ENCODE measurements at regions not wholly inside any gene's neighbourhood (a gene's known extent, or its start where the extent isn't known, plus 50 kb on each side); places are given as distances from the start of the nearest gene placed in this dataset.
"Not testable (repeated sequence)": the region's sequence is repeated elsewhere in the genome, so short reads cannot be mapped to it uniquely, and the experiment has no call there.

GRCh38 chr2:67091681-67092080 lies 305.5 kb upstream of the ETAA1 start:
- DNase-seq (ENCODE audit: low spot score), result no peak

DNA sequence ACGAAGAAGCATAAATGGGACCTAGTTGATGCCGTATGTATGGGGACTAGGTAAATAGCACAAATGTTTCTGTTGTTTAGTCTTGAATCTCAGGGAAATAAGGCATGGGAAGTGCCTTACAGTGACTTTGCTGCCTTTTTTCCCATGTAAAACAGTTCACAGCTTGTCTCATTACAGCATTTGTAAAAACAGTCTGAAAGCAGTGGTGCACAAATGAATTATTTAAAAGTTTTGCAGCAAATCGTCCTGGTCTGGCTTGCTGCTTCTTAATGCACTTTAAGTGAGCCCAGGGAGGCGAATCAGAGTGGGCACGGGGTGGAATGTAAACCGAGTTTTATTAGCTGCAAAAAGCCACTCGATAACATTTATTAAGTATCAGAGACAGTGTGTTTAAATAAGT lies 302.0 kb upstream of the ETAA1 start:
- no peak for DNase-seq (ENCODE audit: low spot score)

DNA sequence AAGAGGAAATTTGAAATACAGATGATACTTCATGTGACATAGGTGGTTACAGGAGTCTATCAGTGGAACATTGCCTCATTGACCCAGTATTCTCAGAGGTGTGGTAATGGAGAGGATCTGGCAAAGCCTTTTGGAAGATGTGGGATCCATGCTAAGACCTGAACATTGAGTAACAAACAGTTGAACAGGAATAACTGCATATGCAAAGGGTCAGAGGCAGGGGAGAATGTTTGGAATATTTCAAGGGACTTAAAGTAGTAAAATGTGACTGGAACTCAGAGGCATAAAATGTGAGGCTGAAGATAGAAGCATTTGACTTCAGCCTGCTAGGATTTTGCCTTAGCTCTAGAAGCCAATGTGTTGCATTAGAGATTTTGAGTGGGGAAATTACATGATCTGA lies 300.2 kb upstream of the ETAA1 start:
- DNase-seq (ENCODE audit: low spot score), result no peak

- DNase-seq (ENCODE audit: low spot score), result no peak
Observed at GRCh38 chr2:67103157-67103556, 294.0 kb upstream of the ETAA1 start.

DNA sequence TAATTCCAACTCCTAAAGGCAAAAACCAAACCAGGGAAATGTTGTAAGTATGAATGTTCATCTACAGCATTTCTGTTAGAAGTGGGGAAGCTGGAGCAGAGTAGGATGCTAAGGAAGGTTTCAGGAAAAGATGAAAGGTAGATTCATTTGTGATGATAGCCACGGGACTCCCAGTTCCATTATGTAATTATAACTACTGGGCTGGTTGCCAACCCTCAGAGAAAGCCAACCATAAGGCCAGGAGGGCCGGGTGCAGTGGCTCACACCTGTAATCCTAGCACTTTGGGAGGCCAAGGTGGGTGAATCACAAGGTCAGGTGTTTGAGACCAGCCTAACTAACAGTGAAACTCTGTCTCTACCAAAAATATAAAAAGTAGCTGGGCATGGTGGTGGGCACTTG lies 288.9 kb upstream of the ETAA1 start:
- no peak for DNase-seq (ENCODE audit: low spot score)

DNA sequence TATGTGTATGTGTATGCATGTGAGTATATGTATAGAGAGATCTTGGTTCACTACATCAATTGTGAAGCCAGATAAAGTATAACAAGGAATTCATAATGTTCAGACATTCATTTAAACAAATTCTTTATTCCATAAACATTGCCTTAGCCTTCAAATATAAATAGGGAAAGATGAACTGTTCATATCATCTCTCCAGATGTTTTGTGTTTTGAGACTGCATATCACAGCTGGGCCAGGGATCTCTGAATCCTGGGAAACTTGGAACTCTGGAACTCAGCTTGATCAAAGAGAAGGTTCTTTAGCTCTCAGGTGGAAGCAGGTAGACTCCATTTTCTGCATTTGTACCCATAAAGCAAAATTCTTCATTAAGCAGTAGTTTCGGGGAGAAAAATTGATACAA lies 272.6 kb upstream of the ETAA1 start:
- no peak for DNase-seq (ENCODE audit: low spot score)

DNA sequence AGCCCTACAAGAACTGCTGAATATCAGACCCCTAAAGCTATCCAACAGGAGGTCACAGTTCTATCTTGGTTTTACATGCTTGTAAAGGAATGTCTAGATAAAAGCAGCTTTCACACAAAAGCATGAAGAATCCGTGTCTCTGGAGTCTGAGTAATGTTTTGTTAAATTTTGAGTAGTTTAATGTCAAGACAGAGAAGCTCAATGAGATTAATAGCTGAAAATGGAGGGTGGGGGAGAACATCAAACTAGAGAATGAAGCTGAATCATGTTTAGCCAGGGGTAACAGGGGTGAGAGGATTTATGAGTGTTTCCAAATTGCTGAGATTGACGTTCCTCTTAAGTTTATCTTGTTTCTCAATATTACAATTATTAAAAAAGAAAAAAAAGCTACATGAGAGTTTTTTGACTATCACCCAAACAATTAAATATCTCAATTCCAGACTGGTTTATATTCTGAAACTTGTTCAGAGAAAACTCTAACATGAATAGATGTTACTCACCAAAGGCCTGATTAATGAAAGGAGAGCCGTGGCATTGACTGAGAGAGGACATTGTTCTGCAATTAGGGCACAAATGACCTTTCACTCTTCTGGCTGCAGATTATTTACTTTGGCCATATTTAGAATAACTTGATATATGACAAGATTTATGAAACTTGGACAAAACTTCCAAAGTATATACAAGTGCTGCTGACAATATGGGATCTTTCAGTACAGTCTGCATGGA lies 266.4 kb upstream of the ETAA1 start:
- DNase-seq (ENCODE audit: low spot score), result no peak

- no peak for DNase-seq (ENCODE audit: low spot score)
Observed at GRCh38 chr2:67131257-67131609, 265.9 kb upstream of the ETAA1 start.

- not testable (repeated sequence) for DNase-seq (ENCODE audit: low spot score)
Observed at GRCh38 chr2:67132441-67132940, 264.6 kb upstream of the ETAA1 start.

DNA sequence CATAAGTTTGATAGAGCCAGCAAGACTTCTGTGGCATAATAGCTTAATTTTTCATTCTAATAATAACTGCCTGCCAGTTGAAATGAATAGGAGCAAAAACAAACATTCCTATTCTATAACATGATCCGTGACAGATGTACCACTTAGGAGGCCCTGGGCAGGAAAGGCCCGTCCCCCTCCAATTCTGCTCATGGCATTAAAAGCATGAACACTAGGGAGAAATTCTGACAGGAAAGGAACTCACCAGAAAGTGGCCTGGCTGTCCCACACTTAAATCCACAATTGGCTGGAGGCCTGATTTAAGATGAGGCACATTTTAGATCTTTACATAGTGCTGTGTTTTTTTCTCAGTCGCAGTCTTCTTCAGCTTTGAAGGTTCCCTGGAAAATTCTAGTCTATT lies 261.9 kb upstream of the ETAA1 start:
- DNase-seq (ENCODE audit: low spot score), result no peak

DNA sequence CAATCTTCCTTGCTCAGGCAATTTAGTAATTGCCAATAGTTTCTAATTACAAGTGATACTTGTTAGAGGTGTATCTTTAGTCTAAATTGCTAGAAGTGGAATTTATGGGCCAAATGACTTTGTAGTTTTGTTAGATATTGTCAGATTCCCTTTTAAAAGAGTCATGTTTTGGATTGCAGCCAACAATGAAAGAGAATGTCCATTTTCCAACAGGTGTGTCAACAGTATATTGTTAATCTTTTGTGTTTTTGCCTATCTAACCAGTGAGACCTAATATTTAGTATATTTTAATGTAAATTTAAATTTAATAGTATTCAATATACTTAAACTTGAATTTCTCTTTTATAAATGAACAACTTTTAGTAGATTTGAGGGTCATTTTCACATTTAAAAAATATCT lies 259.4 kb upstream of the ETAA1 start:
- no peak for DNase-seq (ENCODE audit: low spot score)

DNA sequence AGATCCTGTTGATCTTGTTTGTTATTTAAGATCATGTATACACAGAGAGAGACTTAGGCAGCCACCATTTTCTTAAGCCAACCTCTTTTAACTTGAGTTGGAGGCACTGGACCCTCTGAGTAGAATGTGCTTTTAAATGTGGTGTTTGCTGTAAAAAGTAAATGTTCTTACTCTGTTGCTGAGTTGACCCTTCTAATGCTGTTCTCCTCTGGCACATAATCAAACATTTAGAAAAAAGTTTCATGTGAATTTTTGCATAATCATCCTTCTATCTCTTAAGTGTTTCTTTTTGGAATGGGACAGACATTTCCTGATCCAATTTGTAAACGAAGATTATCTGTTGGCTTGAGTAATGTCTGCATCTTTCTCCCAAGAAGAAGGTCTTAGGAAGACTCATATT lies 255.1 kb upstream of the ETAA1 start:
- DNase-seq (ENCODE audit: low spot score), result no peak

DNA sequence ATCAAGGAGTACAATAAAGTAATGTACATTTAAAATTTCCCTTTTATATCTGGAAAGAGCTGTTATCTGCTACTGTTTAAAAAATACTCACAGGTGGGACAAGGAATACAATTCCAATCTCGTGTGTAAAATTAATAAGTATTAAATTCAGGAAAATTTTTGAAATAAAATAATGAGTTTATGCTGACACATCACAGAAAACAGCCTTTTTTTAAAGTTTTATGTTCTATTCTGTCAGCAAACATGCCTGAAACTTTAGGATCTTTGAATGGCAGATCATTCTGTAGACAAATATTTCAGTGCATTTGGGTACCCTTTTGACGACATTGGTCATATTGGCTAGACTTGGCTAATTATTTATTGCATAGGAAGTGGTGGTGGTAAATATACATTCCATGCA lies 254.4 kb upstream of the ETAA1 start:
- DNase-seq (ENCODE audit: low spot score), result no peak

GRCh38 chr2:67145851-67146250 lies 251.3 kb upstream of the ETAA1 start:
- DNase-seq (ENCODE audit: low spot score), result no peak

GRCh38 chr2:67156796-67157195 lies 240.3 kb upstream of the ETAA1 start:
- DNase-seq (ENCODE audit: low spot score), result no peak

DNA sequence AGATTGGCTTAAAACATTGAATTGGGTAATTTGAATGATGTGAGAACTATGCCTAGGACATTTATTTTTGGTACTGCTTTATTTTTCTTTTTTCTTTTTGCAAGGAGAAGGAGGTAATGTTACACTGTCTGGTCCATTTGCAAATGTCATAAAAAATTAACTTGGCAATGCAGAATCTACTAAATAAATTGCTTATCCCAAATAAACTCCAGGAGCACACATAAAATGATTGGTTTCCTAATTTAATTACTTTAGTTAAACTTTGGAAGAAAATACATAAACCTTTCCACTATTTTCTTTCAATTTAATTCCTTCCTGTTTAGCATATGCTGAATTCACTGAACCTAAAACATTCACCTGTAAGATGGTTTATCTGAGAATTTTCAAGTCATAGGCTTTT lies 238.4 kb upstream of the ETAA1 start:
- DNase-seq (ENCODE audit: low spot score), result no peak

GRCh38 chr2:67159929-67160328 lies 237.2 kb upstream of the ETAA1 start:
- DNase-seq (ENCODE audit: low spot score), result no peak

- DNase-seq (ENCODE audit: low spot score), result no peak
Observed at GRCh38 chr2:67164771-67165522, 232.2 kb upstream of the ETAA1 start.

GRCh38 chr2:67165523-67165990 lies 231.6 kb upstream of the ETAA1 start:
- DNase-seq (ENCODE audit: low spot score), result no peak

DNA sequence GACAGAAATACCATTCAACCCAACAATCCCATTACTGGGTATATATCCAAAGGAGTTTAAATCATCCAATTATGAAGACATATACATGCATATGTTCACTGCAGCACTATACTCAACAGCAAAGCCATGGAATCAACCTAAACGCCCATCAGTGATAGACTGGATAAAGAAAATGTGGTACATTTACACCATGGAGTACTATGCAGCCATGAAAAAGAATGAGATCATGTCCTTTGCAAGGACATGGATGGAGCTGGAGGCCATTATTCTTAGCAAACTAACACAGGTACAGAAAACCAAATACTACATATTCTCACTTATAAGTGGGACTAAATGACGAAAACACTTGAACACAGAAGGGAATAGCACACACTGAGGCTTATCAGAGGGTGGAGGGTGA lies 230.6 kb upstream of the ETAA1 start:
- not testable (repeated sequence) for DNase-seq (ENCODE audit: low spot score)

GRCh38 chr2:67169417-67170140 lies 227.6 kb upstream of the ETAA1 start:
- DNase-seq (ENCODE audit: low spot score), result no peak

- no peak for DNase-seq (ENCODE audit: low spot score)
Observed at GRCh38 chr2:67179526-67179925, 217.6 kb upstream of the ETAA1 start.

DNA sequence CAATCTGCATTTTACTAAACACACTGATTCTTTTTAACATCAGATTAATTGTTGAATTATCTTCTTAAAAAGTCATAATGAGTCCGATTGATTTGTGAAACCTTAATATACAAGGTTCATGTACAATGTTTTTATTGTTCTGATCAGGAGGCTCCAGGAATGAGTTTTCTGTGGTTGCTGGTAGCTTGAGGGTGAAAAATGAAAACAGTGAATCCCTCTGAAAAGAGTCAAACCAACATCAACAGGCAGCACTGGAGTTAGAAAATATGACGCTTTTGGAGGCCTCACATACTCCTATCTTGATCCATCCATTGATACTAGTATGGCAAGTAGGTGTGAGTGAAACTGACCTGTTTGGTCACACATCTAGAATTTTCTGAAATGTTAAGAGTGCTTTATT lies 216.3 kb upstream of the ETAA1 start:
- no peak for DNase-seq (ENCODE audit: low spot score)

Data from ureter (tissue), 1 donor.